Stimulated activated CD4-positive, alpha-beta T cell treated with anti-CD3 and anti-CD28 coated beads, Interleukin-4, amount 100 ng/mL, for 4 hours (primary cell): ENCODE measurements at regions not wholly inside any gene's neighbourhood (a gene's known extent, or its start where the extent isn't known, plus 50 kb on each side); places are given as distances from the start of the nearest gene placed in this dataset.

Experiments
- DNase-seq, 2 experiments: peaks; one replicate each; pipeline ENCODE4 v3.0.0-alpha.2; 2020

- no peak for DNase-seq
Observed at GRCh38 chr10:79005126-79005810, 63.5 kb upstream of the ZMIZ1 start.

- DNase-seq, result no peak
Observed at GRCh38 chr10:79007018-79007417, 61.7 kb upstream of the ZMIZ1 start.

GRCh38 chr10:79007421-79008319, 61.1 kb upstream of the ZMIZ1 start:
- DNase-seq, result no peak

GRCh38 chr10:79009145-79009544, 59.6 kb upstream of the ZMIZ1 start:
- DNase-seq, result no peak

GRCh38 chr10:79012567-79012966, 56.2 kb upstream of the ZMIZ1 start:
- no peak for DNase-seq

GRCh38 chr10:79013406-79013987, 55.3 kb upstream of the ZMIZ1 start:
- no peak for DNase-seq

GRCh38 chr10:79014796-79015195, 54.0 kb upstream of the ZMIZ1 start:
- DNase-seq, result no peak

GRCh38 chr10:79017882-79018520, 50.8 kb upstream of the ZMIZ1 start:
- DNase-seq, result no peak

- DNase-seq, result no peak
Observed at GRCh38 chr10:79018521-79019011, 50.2 kb upstream of the ZMIZ1 start.
